ENCODE measurements at regions not wholly inside any gene's neighbourhood (a gene's known extent, or its start where the extent isn't known, plus 50 kb on each side); places are given as distances from the start of the nearest gene placed in this dataset.

GRCh38 chr7:155867280-155867679 lies 55.0 kb upstream of the SHH start:
- Histone ChIP-seq H3K4me1 (ENCODE audit: control insufficient read depth, insufficient read depth, low read length) (0 out of 2 replicates have a peak, but pooled peaks cover 1% of the 10 kb centered on the region), H3K27me3 (ENCODE audit: control insufficient read depth, insufficient read depth, low read length) (no peaks in the 10 kb centered on the region), H3K4me3 (ENCODE audit: low read depth in 2 of 2, low read length in 2 of 2) (no peak overlapping the region), H3K9me3 (ENCODE audit: control insufficient read depth, insufficient read depth, low read depth, low read length) (no peaks in the 10 kb centered on the region), H3K36me3 (ENCODE audit: control insufficient read depth, insufficient read depth, low read length) (no peaks in the 10 kb centered on the region), H3K27ac (ENCODE audit: low read length) (no peak overlapping the region)
- CTCF ChIA-PET, result no interaction called here
- DNase-seq (ENCODE audit: low read depth, low spot score), result no peak
- TF ChIP-seq REST (IDR thresholded peaks at IDR 0.05; ENCODE audit: insufficient read depth in 1 of 2, low read depth in 2 of 2, low read length in 1 of 2) (no peak), SIN3A (IDR thresholded peaks at IDR 0.05; ENCODE audit: borderline replicate concordance, insufficient read depth, low read depth, low read length) (no peak), CTCF (IDR thresholded peaks at IDR 0.05) (no peak), POLR2AphosphoS5 (IDR thresholded peaks at IDR 0.05; ENCODE audit: low read depth, low read length) (no peak), TCF7L2 (IDR thresholded peaks at IDR 0.05; ENCODE audit: low read depth, low read length) (no peak)
- ATAC-seq, result no peak
- POLR2A ChIA-PET, result no interaction called here
- in situ Hi-C loops (cut with HindIII; ENCODE audit: low pct_unique_long_range_greater_than_20kb, low sequenced_read_pairs) (no loop called here), intact Hi-C loops (cut with micrococcal nuclease; ENCODE audit: unreplicated experiment) (no loop called here)
- BruUV-seq (replicated peaks), result no TSS peak

- no peaks in the 10 kb centered on the region for H3K9me3 ChIP-seq (ENCODE audit: control insufficient read depth, insufficient read depth, low read depth, low read length)
- BruUV-seq (replicated peaks), result no TSS peak
- H3K4me1 ChIP-seq (ENCODE audit: control insufficient read depth, insufficient read depth, low read length), result peaks cover 14% of the 10 kb centered on the region
- no peaks in the 10 kb centered on the region for H3K36me3 ChIP-seq (ENCODE audit: control insufficient read depth, insufficient read depth, low read length)
- DNase-seq (ENCODE audit: low read depth, low spot score), result no peak
- H3K27me3 ChIP-seq (ENCODE audit: control insufficient read depth, insufficient read depth, low read length), result no peaks in the 10 kb centered on the region
- in situ Hi-C loops (cut with HindIII; ENCODE audit: low pct_unique_long_range_greater_than_20kb, low sequenced_read_pairs), result no loop called here
- intact Hi-C loops (cut with micrococcal nuclease; ENCODE audit: unreplicated experiment), result no loop called here
- ChIA-PET POLR2A (no interaction called here), CTCF (interaction anchor here (0.7 kb wide), 1 partner anchor 48 kb away, joined by 3 read pairs; no protein-coding TSS in a partner anchor)
- no peak for ATAC-seq
- no peak overlapping the region for H3K27ac ChIP-seq (ENCODE audit: low read length)
- no peak overlapping the region for H3K4me3 ChIP-seq (ENCODE audit: low read depth in 2 of 2, low read length in 2 of 2)
- TF ChIP-seq SIN3A (IDR thresholded peaks at IDR 0.05; ENCODE audit: borderline replicate concordance, insufficient read depth, low read depth, low read length) (no peak), REST (IDR thresholded peaks at IDR 0.05; ENCODE audit: insufficient read depth in 1 of 2, low read depth in 2 of 2, low read length in 1 of 2) (peak; percentile 67 to 78), POLR2AphosphoS5 (IDR thresholded peaks at IDR 0.05; ENCODE audit: low read depth, low read length) (no peak), CTCF (IDR thresholded peaks at IDR 0.05) (no peak), TCF7L2 (IDR thresholded peaks at IDR 0.05; ENCODE audit: low read depth, low read length) (no peak)
Measured at GRCh38 chr7:155865830-155866525, 53.7 kb upstream of the SHH start.

All from Panc1 (cell line).